HEK293 (cell line): ENCODE measurements at regions not wholly inside any gene's neighbourhood (a gene's known extent, or its start where the extent isn't known, plus 50 kb on each side); places are given as distances from the start of the nearest gene placed in this dataset.

Experiments used
- CTCF ChIA-PET: fragments of 350-600 bp; formaldehyde crosslinking; extraction: SDS; loops from one replicate; lab custom pipeline; 2021; ENCODE audit warnings: antibody characterized with exemption; lab: Yijun Ruan, JAX
- POLR2A ChIA-PET: fragments of 300-600 bp; formaldehyde crosslinking; extraction: SDS; loops from one replicate; lab custom pipeline; 2020; ENCODE audit warnings: antibody characterized with exemption, inconsistent platforms; lab: Yijun Ruan, JAX
- H3K27ac ChIP-seq: fragments of 200-500 bp; sonication (Bioruptor generic); 2 replicates; pipeline ENCODE4 v1.5.1; 2014; ENCODE audit warnings: low read depth, low read length, control low read depth, inconsistent platforms; ENCODE audit errors: extremely low read depth
- H3K36me3 ChIP-seq, 2 experiments: fragments of 200-500 bp in 1 of 2; sonication (Bioruptor generic) in 1 of 2; 1 replicate in 1 of 2; 2 replicates in 1 of 2; pipeline ENCODE4 v1.5.1; 2014 to 2017; ENCODE audit warnings: inconsistent platforms in 2 of 2, low read length in 2 of 2; ENCODE audit not compliant: control insufficient read depth in 2 of 2, insufficient read depth in 1 of 2
- H3K4me1 ChIP-seq: fragments of 200-500 bp; sonication (Bioruptor generic); 2 replicates; pipeline ENCODE4 v1.5.1; 2014; ENCODE audit warnings: mild to moderate bottlenecking, low read length, inconsistent platforms; ENCODE audit not compliant: control insufficient read depth, insufficient read depth
- H3K4me3 ChIP-seq: 2 replicates; pipeline ENCODE4 v1.5.1; 2011; ENCODE audit warnings: low read depth, mild to moderate bottlenecking, control low read depth, low read length, moderate library complexity
- H3K9me3 ChIP-seq: fragments of 200-500 bp; sonication (Bioruptor generic); 2 replicates; pipeline ENCODE4 v1.5.1; 2014; ENCODE audit warnings: low read depth, low read length, inconsistent platforms; ENCODE audit not compliant: control insufficient read depth, insufficient read depth
- BCL11A ChIP-seq: fragments of 450-650 bp; formaldehyde crosslinking; IDR thresholded peaks from 2 replicates; pipeline ENCODE4 v1.5.1; 2016; ENCODE audit warnings: low read depth, missing biosample characterization, missing genetic modification characterization
- HOXA7 ChIP-seq: sonication (generic); formaldehyde crosslinking; IDR thresholded peaks from 2 replicates; pipeline ENCODE4 v1.8.1; 2022; ENCODE audit warnings: missing genetic modification reagents, borderline replicate concordance
- KLF8 ChIP-seq: fragments of 450-650 bp; formaldehyde crosslinking; IDR thresholded peaks from 2 replicates; pipeline ENCODE4 v1.5.1; 2016; ENCODE audit warnings: missing biosample characterization, missing genetic modification characterization
- RBAK ChIP-seq: fragments of 450-650 bp; formaldehyde crosslinking; IDR thresholded peaks from 2 replicates; pipeline ENCODE4 v1.5.1; 2016; ENCODE audit warnings: missing biosample characterization, missing genetic modification characterization
- REPIN1 ChIP-seq: fragments of 450-650 bp; formaldehyde crosslinking; IDR thresholded peaks from 2 replicates; pipeline ENCODE4 v1.5.1; 2017; ENCODE audit warnings: missing biosample characterization, missing genetic modification characterization, low read depth
- SALL2 ChIP-seq: fragments of 450-650 bp; formaldehyde crosslinking; IDR thresholded peaks from 2 replicates; pipeline ENCODE4 v1.5.0; 2017; ENCODE audit warnings: missing biosample characterization, mild to moderate bottlenecking, missing genetic modification characterization, borderline replicate concordance
- SP3 ChIP-seq: fragments of 450-650 bp; formaldehyde crosslinking; IDR thresholded peaks from 2 replicates; pipeline ENCODE4 v1.5.1; 2016; ENCODE audit warnings: missing biosample characterization, missing genetic modification characterization
- ZBTB1 ChIP-seq: fragments of 450-650 bp; formaldehyde crosslinking; IDR thresholded peaks from 2 replicates; pipeline ENCODE4 v1.5.1; 2016; ENCODE audit warnings: missing biosample characterization, missing genetic modification characterization
- ZBTB21 ChIP-seq: fragments of 450-650 bp; formaldehyde crosslinking; IDR thresholded peaks from 2 replicates; pipeline ENCODE4 v1.5.1; 2017; ENCODE audit warnings: missing biosample characterization, missing genetic modification characterization
- ZFHX2 ChIP-seq: fragments of 450-650 bp; formaldehyde crosslinking; conservative IDR thresholded peaks from 2 replicates; pipeline ENCODE4 v1.5.1; 2016; ENCODE audit warnings: missing biosample characterization, missing genetic modification characterization
- ZNF121 ChIP-seq: fragments of 450-650 bp; formaldehyde crosslinking; IDR thresholded peaks from 2 replicates; pipeline ENCODE4 v1.5.1; 2016; ENCODE audit warnings: missing biosample characterization, missing genetic modification characterization
- ZNF146 ChIP-seq: fragments of 450-650 bp; formaldehyde crosslinking; IDR thresholded peaks from 2 replicates; pipeline ENCODE4 v1.5.1; 2016; ENCODE audit warnings: missing biosample characterization, missing genetic modification characterization
- ZNF155 ChIP-seq: fragments of 450-650 bp; formaldehyde crosslinking; IDR thresholded peaks from 2 replicates; pipeline ENCODE4 v1.5.1; 2016; ENCODE audit warnings: missing biosample characterization, missing genetic modification characterization
- ZNF266 ChIP-seq: fragments of 450-650 bp; formaldehyde crosslinking; IDR thresholded peaks from 2 replicates; pipeline ENCODE4 v1.5.1; 2016; ENCODE audit warnings: missing biosample characterization, missing genetic modification characterization, low read depth
- ZNF324 ChIP-seq: fragments of 450-650 bp; formaldehyde crosslinking; IDR thresholded peaks from 2 replicates; pipeline ENCODE4 v1.5.1; 2016; ENCODE audit warnings: missing biosample characterization, missing genetic modification characterization
- ZNF366 ChIP-seq: fragments of 450-650 bp; formaldehyde crosslinking; conservative IDR thresholded peaks from 2 replicates; pipeline ENCODE4 v1.5.1; 2016; ENCODE audit warnings: missing biosample characterization, missing genetic modification characterization
- ZNF391 ChIP-seq: fragments of 450-650 bp; formaldehyde crosslinking; IDR thresholded peaks from 2 replicates; pipeline ENCODE4 v1.5.1; 2016; ENCODE audit warnings: low read depth, missing biosample characterization, missing genetic modification characterization, borderline replicate concordance
- ZNF521 ChIP-seq: fragments of 450-650 bp; formaldehyde crosslinking; IDR thresholded peaks from 2 replicates; pipeline ENCODE4 v1.5.1; 2017; ENCODE audit warnings: missing biosample characterization, mild to moderate bottlenecking, missing genetic modification characterization
- ZNF529 ChIP-seq: fragments of 450-650 bp; formaldehyde crosslinking; IDR thresholded peaks from 2 replicates; pipeline ENCODE4 v1.5.1; 2017; ENCODE audit warnings: missing genetic modification characterization, missing biosample characterization; ENCODE audit not compliant: insufficient replicate concordance
- ZNF585B ChIP-seq: fragments of 450-650 bp; formaldehyde crosslinking; IDR thresholded peaks from 2 replicates; pipeline ENCODE4 v1.5.1; 2016; ENCODE audit warnings: missing biosample characterization, missing genetic modification characterization
- ZNF596 ChIP-seq: fragments of 450-650 bp; IDR thresholded peaks from 2 replicates; pipeline ENCODE4 v1.5.0; 2018; ENCODE audit warnings: missing biosample characterization, mild to moderate bottlenecking, missing genetic modification characterization, moderate library complexity
- ZNF623 ChIP-seq: fragments of 450-650 bp; formaldehyde crosslinking; IDR thresholded peaks from 2 replicates; pipeline ENCODE4 v1.5.1; 2016; ENCODE audit warnings: missing biosample characterization, missing genetic modification characterization
- ZNF624 ChIP-seq: fragments of 450-650 bp; formaldehyde crosslinking; IDR thresholded peaks from 2 replicates; pipeline ENCODE4 v1.5.1; 2017; ENCODE audit warnings: missing biosample characterization, missing genetic modification characterization
- ZNF670 ChIP-seq: fragments of 450-650 bp; formaldehyde crosslinking; IDR thresholded peaks from 2 replicates; pipeline ENCODE4 v1.5.1; 2016; ENCODE audit warnings: missing biosample characterization, missing genetic modification characterization, low read depth
- ZNF768 ChIP-seq: fragments of 450-650 bp; formaldehyde crosslinking; IDR thresholded peaks from 2 replicates; pipeline ENCODE4 v1.5.1; 2018; ENCODE audit warnings: missing biosample characterization, mild to moderate bottlenecking, missing genetic modification characterization
- ZNF792 ChIP-seq: fragments of 450-650 bp; formaldehyde crosslinking; IDR thresholded peaks from 2 replicates; pipeline ENCODE4 v1.5.1; 2016; ENCODE audit warnings: missing biosample characterization, missing genetic modification characterization
- ZNF837 ChIP-seq: fragments of 450-650 bp; formaldehyde crosslinking; IDR thresholded peaks from 2 replicates; pipeline ENCODE4 v1.5.1; 2016; ENCODE audit warnings: missing biosample characterization, missing genetic modification characterization
- TF ChIP-seq, protein P1 (sequence below): fragments of 450-650 bp; formaldehyde crosslinking; IDR thresholded peaks from 2 replicates; pipeline ENCODE4 v1.5.1; 2016; ENCODE audit warnings: missing biosample characterization, missing genetic modification characterization
- TF ChIP-seq, protein P2 (sequence below): fragments of 450-650 bp; formaldehyde crosslinking; optimal IDR thresholded peaks from 2 replicates; pipeline ENCODE3; 2016; ENCODE audit warnings: missing biosample characterization, mild to moderate bottlenecking, missing genetic modification characterization
- TF ChIP-seq, protein P3 (sequence below): fragments of 450-650 bp; formaldehyde crosslinking; IDR thresholded peaks from 2 replicates; pipeline ENCODE4 v1.5.1; 2016; ENCODE audit warnings: missing biosample characterization, missing genetic modification characterization
- TF ChIP-seq, protein P4 (sequence below): fragments of 450-650 bp; formaldehyde crosslinking; IDR thresholded peaks from 2 replicates; pipeline ENCODE4 v1.5.1; 2016; ENCODE audit warnings: missing biosample characterization, missing genetic modification characterization

DNA sequence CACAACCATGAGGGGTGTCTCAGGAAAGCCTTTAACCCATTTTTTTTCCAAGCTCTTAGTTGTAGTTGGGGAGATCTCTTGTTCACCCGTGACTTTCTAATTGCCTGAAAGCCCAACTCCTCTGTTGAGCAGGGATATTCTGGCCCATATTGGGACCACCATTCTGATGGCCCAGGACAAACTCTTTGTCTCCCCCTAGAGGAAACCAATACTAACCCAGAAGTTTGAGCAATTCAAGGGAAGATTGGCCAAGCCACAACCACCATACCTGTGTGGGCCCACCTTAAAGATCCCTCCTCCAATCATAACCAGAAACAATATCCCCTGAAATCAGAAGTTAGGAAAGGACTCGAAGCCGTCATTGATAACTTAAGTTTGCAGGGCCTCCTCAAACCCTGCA is 132.6 kb downstream of the THBS2 start:
- H3K27ac ChIP-seq = no peak overlapping the region
- TF ChIP-seq ZNF391 (tag by site-specific recombination) (no peak), KLF8 (tag by site-specific recombination) (no peak), ZNF366 (tag by site-specific recombination) (no peak), ZNF146 (tag by site-specific recombination) (no peak), ZBTB21 (tag by site-specific recombination) (no peak), ZNF529 (tag by site-specific recombination) (no peak), ZNF266 (tag by site-specific recombination) (no peak), ZNF596 (tag by site-specific recombination) (no peak), HOXA7 (CRISPR knock-in tag) (no peak), BCL11A (tag by site-specific recombination) (no peak), RBAK (tag by site-specific recombination) (no peak), ZNF155 (tag by site-specific recombination) (no peak), ZNF324 (tag by site-specific recombination) (no peak), ZNF521 (tag by site-specific recombination) (no peak), ZNF792 (tag by site-specific recombination) (no peak), ZNF585B (tag by site-specific recombination) (no peak), SP3 (no peak), ZNF623 (no peak)
- TF ChIP-seq, protein P1, sequence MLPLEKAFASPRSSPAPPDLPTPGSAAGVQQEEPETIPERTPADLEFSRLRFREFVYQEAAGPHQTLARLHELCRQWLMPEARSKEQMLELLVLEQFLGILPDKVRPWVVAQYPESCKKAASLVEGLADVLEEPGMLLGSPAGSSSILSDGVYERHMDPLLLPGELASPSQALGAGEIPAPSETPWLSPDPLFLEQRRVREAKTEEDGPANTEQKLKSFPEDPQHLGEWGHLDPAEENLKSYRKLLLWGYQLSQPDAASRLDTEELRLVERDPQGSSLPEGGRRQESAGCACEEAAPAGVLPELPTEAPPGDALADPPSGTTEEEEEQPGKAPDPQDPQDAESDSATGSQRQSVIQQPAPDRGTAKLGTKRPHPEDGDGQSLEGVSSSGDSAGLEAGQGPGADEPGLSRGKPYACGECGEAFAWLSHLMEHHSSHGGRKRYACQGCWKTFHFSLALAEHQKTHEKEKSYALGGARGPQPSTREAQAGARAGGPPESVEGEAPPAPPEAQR (tag by site-specific recombination) = no peak
- TF ChIP-seq, protein P2, sequence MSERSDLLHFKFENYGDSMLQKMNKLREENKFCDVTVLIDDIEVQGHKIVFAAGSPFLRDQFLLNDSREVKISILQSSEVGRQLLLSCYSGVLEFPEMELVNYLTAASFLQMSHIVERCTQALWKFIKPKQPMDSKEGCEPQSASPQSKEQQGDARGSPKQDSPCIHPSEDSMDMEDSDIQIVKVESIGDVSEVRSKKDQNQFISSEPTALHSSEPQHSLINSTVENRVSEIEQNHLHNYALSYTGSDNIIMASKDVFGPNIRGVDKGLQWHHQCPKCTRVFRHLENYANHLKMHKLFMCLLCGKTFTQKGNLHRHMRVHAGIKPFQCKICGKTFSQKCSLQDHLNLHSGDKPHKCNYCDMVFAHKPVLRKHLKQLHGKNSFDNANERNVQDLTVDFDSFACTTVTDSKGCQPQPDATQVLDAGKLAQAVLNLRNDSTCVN (tag by site-specific recombination) = no peak
- POLR2A ChIA-PET = no interaction called here
- H3K36me3 ChIP-seq = no peaks in the 10 kb centered on the region
- CTCF ChIA-PET = interaction anchor here (0.6 to 1.3 kb wide), 3 partner anchors 21 to 132 kb away, joined by 3 read pairs; no protein-coding TSS in a partner anchor
- no peaks in the 10 kb centered on the region for H3K4me1 ChIP-seq
- H3K9me3 ChIP-seq = no peaks in the 10 kb centered on the region
- H3K4me3 ChIP-seq = no peak overlapping the region

DNA sequence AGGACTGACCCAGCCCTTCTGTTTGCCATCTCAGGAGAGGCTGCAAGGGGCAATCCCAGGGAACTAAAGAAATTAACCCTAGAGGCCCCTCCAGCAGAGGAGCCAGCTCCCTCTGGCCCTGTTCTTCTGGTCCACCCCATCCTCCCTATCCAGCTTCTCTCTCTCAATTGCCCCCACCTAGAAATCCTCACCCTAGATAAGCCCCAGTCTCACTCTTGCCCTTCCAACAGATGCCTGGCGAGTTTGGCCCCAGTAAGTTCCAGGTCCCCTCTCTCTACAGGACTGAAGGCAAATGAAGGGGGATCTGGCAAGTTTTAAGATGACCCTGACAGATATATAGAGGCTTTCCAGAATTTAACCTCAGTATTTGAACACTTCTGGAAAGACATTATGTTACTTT is 134.0 kb downstream of the THBS2 start:
- no peaks in the 10 kb centered on the region for H3K36me3 ChIP-seq
- no peaks in the 10 kb centered on the region for H3K4me1 ChIP-seq
- no peaks in the 10 kb centered on the region for H3K9me3 ChIP-seq
- CTCF ChIA-PET = interaction anchor here (1.3 to 1.4 kb wide), 2 partner anchors 22 to 163 kb away, joined by 3 read pairs; no protein-coding TSS in a partner anchor
- POLR2A ChIA-PET = no interaction called here
- H3K4me3 ChIP-seq = no peak overlapping the region
- H3K27ac ChIP-seq = no peak overlapping the region
- TF ChIP-seq ZBTB1 (tag by site-specific recombination) (no peak), ZNF837 (tag by site-specific recombination) (no peak), SALL2 (tag by site-specific recombination) (no peak), ZNF121 (tag by site-specific recombination) (no peak), ZNF391 (tag by site-specific recombination) (no peak), ZFHX2 (tag by site-specific recombination) (no peak), ZNF624 (tag by site-specific recombination) (no peak), ZNF670 (no peak), ZNF768 (tag by site-specific recombination) (no peak), REPIN1 (tag by site-specific recombination) (no peak)
- TF ChIP-seq, protein P3, sequence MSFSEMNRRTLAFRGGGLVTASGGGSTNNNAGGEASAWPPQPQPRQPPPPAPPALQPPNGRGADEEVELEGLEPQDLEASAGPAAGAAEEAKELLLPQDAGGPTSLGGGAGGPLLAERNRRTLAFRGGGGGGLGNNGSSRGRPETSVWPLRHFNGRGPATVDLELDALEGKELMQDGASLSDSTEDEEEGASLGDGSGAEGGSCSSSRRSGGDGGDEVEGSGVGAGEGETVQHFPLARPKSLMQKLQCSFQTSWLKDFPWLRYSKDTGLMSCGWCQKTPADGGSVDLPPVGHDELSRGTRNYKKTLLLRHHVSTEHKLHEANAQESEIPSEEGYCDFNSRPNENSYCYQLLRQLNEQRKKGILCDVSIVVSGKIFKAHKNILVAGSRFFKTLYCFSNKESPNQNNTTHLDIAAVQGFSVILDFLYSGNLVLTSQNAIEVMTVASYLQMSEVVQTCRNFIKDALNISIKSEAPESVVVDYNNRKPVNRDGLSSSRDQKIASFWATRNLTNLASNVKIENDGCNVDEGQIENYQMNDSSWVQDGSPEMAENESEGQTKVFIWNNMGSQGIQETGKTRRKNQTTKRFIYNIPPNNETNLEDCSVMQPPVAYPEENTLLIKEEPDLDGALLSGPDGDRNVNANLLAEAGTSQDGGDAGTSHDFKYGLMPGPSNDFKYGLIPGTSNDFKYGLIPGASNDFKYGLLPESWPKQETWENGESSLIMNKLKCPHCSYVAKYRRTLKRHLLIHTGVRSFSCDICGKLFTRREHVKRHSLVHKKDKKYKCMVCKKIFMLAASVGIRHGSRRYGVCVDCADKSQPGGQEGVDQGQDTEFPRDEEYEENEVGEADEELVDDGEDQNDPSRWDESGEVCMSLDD (tag by site-specific recombination) = no peak
- TF ChIP-seq, protein P4, sequence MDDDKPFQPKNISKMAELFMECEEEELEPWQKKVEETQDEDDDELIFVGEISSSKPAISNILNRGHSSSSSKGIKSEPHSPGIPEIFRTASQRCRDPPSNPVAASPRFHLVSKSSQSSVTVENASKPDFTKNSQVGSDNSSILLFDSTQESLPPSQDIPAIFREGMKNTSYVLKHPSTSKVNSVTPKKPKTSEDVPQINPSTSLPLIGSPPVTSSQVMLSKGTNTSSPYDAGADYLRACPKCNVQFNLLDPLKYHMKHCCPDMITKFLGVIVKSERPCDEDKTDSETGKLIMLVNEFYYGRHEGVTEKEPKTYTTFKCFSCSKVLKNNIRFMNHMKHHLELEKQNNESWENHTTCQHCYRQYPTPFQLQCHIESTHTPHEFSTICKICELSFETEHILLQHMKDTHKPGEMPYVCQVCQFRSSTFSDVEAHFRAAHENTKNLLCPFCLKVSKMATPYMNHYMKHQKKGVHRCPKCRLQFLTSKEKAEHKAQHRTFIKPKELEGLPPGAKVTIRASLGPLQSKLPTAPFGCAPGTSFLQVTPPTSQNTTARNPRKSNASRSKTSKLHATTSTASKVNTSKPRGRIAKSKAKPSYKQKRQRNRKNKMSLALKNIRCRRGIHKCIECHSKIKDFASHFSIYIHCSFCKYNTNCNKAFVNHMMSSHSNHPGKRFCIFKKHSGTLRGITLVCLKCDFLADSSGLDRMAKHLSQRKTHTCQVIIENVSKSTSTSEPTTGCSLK (tag by site-specific recombination) = no peak
